ENCODE measurements at regions not wholly inside any gene's neighbourhood (a gene's known extent, or its start where the extent isn't known, plus 50 kb on each side); places are given as distances from the start of the nearest gene placed in this dataset.

- Histone ChIP-seq H3K56ac (replicated peaks; ENCODE audit: insufficient read length, low read depth, low read length) (no peak overlapping the region), H3K27ac (ENCODE audit: low read depth, low read length) (no peak overlapping the region), H2AFZ (ENCODE audit: low read length) (no peak overlapping the region), H2BK12ac (ENCODE audit: low read depth, low read length) (peak overlapping the region; percentile 50; the same call in 1 of the 2 replicates), H4K91ac (replicated peaks; ENCODE audit: insufficient read length, low read length) (no peak overlapping the region), H3K14ac (ENCODE audit: insufficient read length) (no peak overlapping the region), H3K4me1 (replicated peaks in 1 of 4; ENCODE audit: control insufficient read depth in 3 of 4, insufficient read depth in 4 of 4, low read length in 3 of 4) (peaks cover 0 to 5% (median 2%) of the 10 kb centered on the region in 4 experiments; a peak in 4 of 7 replicates), H2BK15ac (ENCODE audit: low read length) (no peak overlapping the region), H2BK120ac (replicated peaks; ENCODE audit: low read depth, low read length) (no peak overlapping the region), H2BK20ac (ENCODE audit: low read length) (no peak overlapping the region), H3K4ac (replicated peaks; ENCODE audit: insufficient read length, low read depth, low read length) (no peak overlapping the region), H3K4me3 (ENCODE audit: extremely low read depth in 1 of 4, insufficient read depth in 2 of 4, low read depth in 3 of 4, low read length in 4 of 4) (no peak overlapping the region), H3K79me2 (ENCODE audit: control insufficient read depth in 1 of 2, insufficient read depth in 2 of 2, low read length in 2 of 2) (no peaks in the 10 kb centered on the region), H4K5ac (ENCODE audit: insufficient read length, low read depth, low read length) (no peak overlapping the region), H3K18ac (ENCODE audit: extremely low read depth, low read length) (no peak overlapping the region), H2BK5ac (ENCODE audit: low read depth, low read length) (no peak overlapping the region), H3K36me3 (ENCODE audit: control insufficient read depth in 2 of 4, insufficient read depth in 4 of 4, low read length in 3 of 4) (no peaks in the 10 kb centered on the region), H2AK5ac (ENCODE audit: low read depth, low read length) (no peak overlapping the region), H3K9ac (replicated peaks in 1 of 4; ENCODE audit: extremely low read depth in 1 of 4, low read depth in 3 of 4, low read length in 3 of 4) (no peak overlapping the region), H3K9me3 (ENCODE audit: insufficient read depth in 2 of 2, low read depth in 1 of 2, low read length in 1 of 2) (no peaks in the 10 kb centered on the region), H3K27me3 (replicated peaks in 1 of 4; ENCODE audit: control insufficient read depth in 3 of 4, extremely low read depth in 1 of 4, insufficient read depth in 3 of 4, low read length in 3 of 4) (no peaks in the 10 kb centered on the region), H3K23ac (ENCODE audit: insufficient read length) (no peak overlapping the region), H3K23me2 (ENCODE audit: low read depth, low read length) (no peaks in the 10 kb centered on the region), H4K20me1 (replicated peaks in 1 of 2; ENCODE audit: control insufficient read depth in 1 of 2, insufficient read depth in 2 of 2, low read length in 2 of 2) (no peaks in the 10 kb centered on the region), H3K4me2 (ENCODE audit: insufficient read depth in 1 of 2, low read depth in 2 of 2, low read length in 2 of 2) (no peak overlapping the region), H3K79me1 (ENCODE audit: low read depth, low read length) (no peaks in the 10 kb centered on the region), H4K8ac (ENCODE audit: extremely low read depth, insufficient read depth, low read length) (no peak overlapping the region)
- CTCF ChIA-PET (ENCODE audit: partially characterized antibody) = interaction anchor here (0.6 kb wide), 1 partner anchor 1001 kb away, joined by 3 read pairs; no protein-coding TSS in a partner anchor
- WGBS, 2 experiments (ENCODE audit: extremely low coverage in 1 of 2, insufficient coverage in 1 of 2, insufficient read length in 1 of 2, insufficient replicate concordance in 2 of 2, low coverage in 1 of 2, low lambda C conversion rate in 2 of 2, missing lambda C conversion rate in 1 of 2) = 74% methylated on average over 5 of the region's 5 CpGs; no CpG with 5 or more reads in 1 of the 2 experiments
- no peak for FAIRE-seq
- POLR2A ChIA-PET (ENCODE audit: partially characterized antibody) = no interaction called here
- DNase-seq (ENCODE audit: low read depth in 1 of 2, low spot score in 2 of 2) = no peak
- TF ChIP-seq TBP (IDR thresholded peaks at IDR 0.05; ENCODE audit: low read depth, low read length) (no peak), SRF (IDR thresholded peaks at IDR 0.05; ENCODE audit: low read depth, low read length) (no peak), SP4 (IDR thresholded peaks at IDR 0.05; ENCODE audit: low read length) (no peak), ZNF274 (IDR thresholded peaks at IDR 0.05; ENCODE audit: borderline replicate concordance, extremely low read depth, low read length) (no peak), CEBPB (IDR thresholded peaks at IDR 0.05; ENCODE audit: low read depth, low read length) (no peak), HDAC2 (IDR thresholded peaks at IDR 0.05; ENCODE audit: borderline replicate concordance in 1 of 2, low read depth in 2 of 2, low read length in 2 of 2) (no peak), KDM1A (IDR thresholded peaks at IDR 0.05; ENCODE audit: borderline replicate concordance, low read length) (no peak), POLR2A (IDR thresholded peaks at IDR 0.05; ENCODE audit: control extremely low read depth in 1 of 2, low read depth in 2 of 2, low read length in 2 of 2) (no peak), MAX (IDR thresholded peaks at IDR 0.05) (no peak), JUND (IDR thresholded peaks at IDR 0.05; ENCODE audit: low read length) (no peak), RAD21 (IDR thresholded peaks at IDR 0.05 in 1 of 2, conservative IDR thresholded peaks at IDR 0.05 in 1 of 2; ENCODE audit: low read depth in 2 of 2, low read length in 2 of 2) (no peak), RNF2 (IDR thresholded peaks at IDR 0.05; ENCODE audit: borderline replicate concordance, low read depth, low read length, missing control alignments, poor library complexity, severe bottlenecking) (no peak), CREB1 (IDR thresholded peaks at IDR 0.05) (no peak), YY1 (IDR thresholded peaks at IDR 0.05; ENCODE audit: low read depth, low read length) (no peak)
Observed at GRCh38 chr18:28690100-28690499, 513.2 kb upstream of the CDH2 start.
